Upper lobe of left lung (tissue), 4 donors: ENCODE measurements at regions not wholly inside any gene's neighbourhood (a gene's known extent, or its start where the extent isn't known, plus 50 kb on each side); places are given as distances from the start of the nearest gene placed in this dataset.

Experiments used
- CTCF ChIP-seq, 6 experiments: fragments of 450-650 bp in 4 of 6; fragments of 200-600 bp in 2 of 6; sonication (generic) in 2 of 6; IDR thresholded peaks; one replicate each; pipeline ENCODE4 v1.5.1; 2016 to 2019; ENCODE audit warnings: antibody characterized with exemption in 6 of 6
- POLR2AphosphoS5 ChIP-seq, 2 donors: sonication (generic); formaldehyde crosslinking; IDR thresholded peaks; one replicate each; pipeline ENCODE4 v1.5.1; 2017; ENCODE audit warnings: antibody characterized with exemption in 2 of 2

- TF ChIP-seq CTCF (IDR thresholded peaks at IDR 0.05) (no peak), POLR2AphosphoS5 (IDR thresholded peaks at IDR 0.05) (no peak)
These were observed 162.6 kb downstream of the OAT start for GRCh38 chr10:124256151-124256550.
